ENCODE measurements at regions not wholly inside any gene's neighbourhood (a gene's known extent, or its start where the extent isn't known, plus 50 kb on each side); places are given as distances from the start of the nearest gene placed in this dataset.

DNA sequence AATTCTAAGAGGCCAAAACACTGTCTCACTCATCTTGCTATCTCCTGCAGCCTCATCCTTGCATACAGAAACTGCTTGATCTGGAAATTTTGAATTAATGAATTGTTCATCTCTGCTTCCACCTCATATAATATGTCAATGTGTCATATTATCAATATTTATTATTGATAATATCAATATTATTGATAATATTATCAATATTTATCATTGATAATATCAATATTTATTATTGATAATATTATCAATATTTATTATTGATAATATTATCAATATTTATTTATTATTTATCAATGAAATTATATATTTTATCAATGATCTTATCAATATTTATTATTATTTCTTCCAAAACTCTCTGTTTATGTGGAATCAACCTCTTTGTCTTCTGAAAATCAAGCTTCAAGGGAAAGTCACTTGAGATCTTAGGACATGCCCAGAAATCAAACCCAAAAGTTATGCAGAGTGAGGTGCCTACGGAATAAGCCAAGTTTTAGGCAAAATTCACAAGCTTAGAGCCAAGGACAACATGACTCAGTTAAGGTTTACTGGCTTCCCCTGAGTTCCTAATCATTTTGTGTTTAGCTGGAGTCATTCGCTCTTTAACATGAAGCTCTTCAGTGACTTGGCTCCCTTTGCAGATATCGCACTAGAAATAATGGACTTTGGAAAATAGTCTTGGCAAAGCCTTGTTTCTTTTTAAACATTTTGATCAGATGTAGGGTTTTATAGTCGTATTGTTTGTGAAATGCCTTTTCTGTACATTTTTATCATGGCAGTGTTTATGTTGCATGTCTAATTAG is 297.1 kb upstream of the RARB start:
- TF ChIP-seq, protein P1, sequence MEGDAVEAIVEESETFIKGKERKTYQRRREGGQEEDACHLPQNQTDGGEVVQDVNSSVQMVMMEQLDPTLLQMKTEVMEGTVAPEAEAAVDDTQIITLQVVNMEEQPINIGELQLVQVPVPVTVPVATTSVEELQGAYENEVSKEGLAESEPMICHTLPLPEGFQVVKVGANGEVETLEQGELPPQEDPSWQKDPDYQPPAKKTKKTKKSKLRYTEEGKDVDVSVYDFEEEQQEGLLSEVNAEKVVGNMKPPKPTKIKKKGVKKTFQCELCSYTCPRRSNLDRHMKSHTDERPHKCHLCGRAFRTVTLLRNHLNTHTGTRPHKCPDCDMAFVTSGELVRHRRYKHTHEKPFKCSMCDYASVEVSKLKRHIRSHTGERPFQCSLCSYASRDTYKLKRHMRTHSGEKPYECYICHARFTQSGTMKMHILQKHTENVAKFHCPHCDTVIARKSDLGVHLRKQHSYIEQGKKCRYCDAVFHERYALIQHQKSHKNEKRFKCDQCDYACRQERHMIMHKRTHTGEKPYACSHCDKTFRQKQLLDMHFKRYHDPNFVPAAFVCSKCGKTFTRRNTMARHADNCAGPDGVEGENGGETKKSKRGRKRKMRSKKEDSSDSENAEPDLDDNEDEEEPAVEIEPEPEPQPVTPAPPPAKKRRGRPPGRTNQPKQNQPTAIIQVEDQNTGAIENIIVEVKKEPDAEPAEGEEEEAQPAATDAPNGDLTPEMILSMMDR (IDR thresholded peaks at IDR 0.05; ENCODE audit: insufficient read depth, low read length) = no peak
- TF ChIP-seq POLR2AphosphoS5 (IDR thresholded peaks at IDR 0.05; ENCODE audit: low read depth) = no peak
